GM10248 (cell line): ENCODE measurements at regions not wholly inside any gene's neighbourhood (a gene's known extent, or its start where the extent isn't known, plus 50 kb on each side); places are given as distances from the start of the nearest gene placed in this dataset.

Source experiments
- CTCF ChIA-PET: fragments of 300-600 bp; sonication (Branson Sonifier 250); formaldehyde crosslinking; extraction: SDS; loops from one replicate; lab custom pipeline; 2021; ENCODE audit warnings: antibody characterized with exemption; lab: Yijun Ruan, JAX
- POLR2A ChIA-PET: fragments of 350-650 bp; sonication (Branson Sonifier 250); formaldehyde crosslinking; extraction: SDS; loops from one replicate; lab custom pipeline; 2020; ENCODE audit warnings: antibody characterized with exemption; lab: Yijun Ruan, JAX
- DNase-seq: peaks from one replicate; pipeline ENCODE4 v3.0.0; 2012; ENCODE audit errors: extremely low spot score
- CTCF ChIP-seq: IDR thresholded peaks from 2 replicates; pipeline ENCODE4 v1.5.1; 2012; ENCODE audit warnings: mild to moderate bottlenecking, low read depth; ENCODE audit errors: extremely low read depth, missing control alignments, control extremely low read depth

- TF ChIP-seq CTCF = no peak
- ChIA-PET POLR2A (no interaction called here), CTCF (interaction anchor here (0.9 kb wide), 1 partner anchor 61 kb away, joined by 3 read pairs; no protein-coding TSS in a partner anchor)
- DNase-seq = no peak
Measured at GRCh38 chr9:89664896-89665329, 60.1 kb downstream of the GADD45G start.

- DNase-seq = no peak
- no peak for TF ChIP-seq CTCF
- ChIA-PET CTCF (interaction anchor here (1.2 kb wide), 1 partner anchor 11 kb away, joined by 3 read pairs; no protein-coding TSS in a partner anchor), POLR2A (no interaction called here)
Measured at GRCh38 chr9:89666364-89666763, 61.6 kb downstream of the GADD45G start.

GRCh38 chr9:89666950-89667349 is 62.1 kb downstream of the GADD45G start:
- no peak for DNase-seq
- no peak for TF ChIP-seq CTCF
- CTCF ChIA-PET = no interaction called here
- POLR2A ChIA-PET = no interaction called here

- CTCF ChIA-PET = interaction anchor here (1.0 kb wide), 1 partner anchor 10 kb away, joined by 3 read pairs; no protein-coding TSS in a partner anchor
- DNase-seq = no peak
- POLR2A ChIA-PET = no interaction called here
- no peak for TF ChIP-seq CTCF
Measured at GRCh38 chr9:89667726-89668125, 62.9 kb downstream of the GADD45G start.

- ChIA-PET POLR2A (no interaction called here), CTCF (interaction anchor here (1.0 kb wide), 1 partner anchor 11 kb away, joined by 3 read pairs; no protein-coding TSS in a partner anchor)
- no peak for TF ChIP-seq CTCF
- no peak for DNase-seq
Measured at GRCh38 chr9:89668216-89668865, 63.5 kb downstream of the GADD45G start.

- CTCF ChIA-PET = no interaction called here
- no peak for DNase-seq
- TF ChIP-seq CTCF = no peak
- POLR2A ChIA-PET = no interaction called here
Measured at GRCh38 chr9:89668866-89669246, 64.0 kb downstream of the GADD45G start.
